Liver (tissue), 8 donors: ENCODE measurements at regions not wholly inside any gene's neighbourhood (a gene's known extent, or its start where the extent isn't known, plus 50 kb on each side); places are given as distances from the start of the nearest gene placed in this dataset.

Source experiments
- DNase-seq: peaks from one replicate; pipeline ENCODE4 v3.0.0-alpha.2; 2017; ENCODE audit warnings: low spot score
- H3K27ac ChIP-seq, 2 donors: one replicate each; pipeline ENCODE4 v1.7.0; 2013; ENCODE audit warnings: inconsistent platforms in 2 of 2, low read length in 2 of 2, control low read depth in 1 of 2, low read depth in 1 of 2, mild to moderate bottlenecking in 1 of 2
- H3K27me3 ChIP-seq, 4 donors: one replicate each; pipeline versions ENCODE4 v1.6.1 to v1.7.0; 2013; ENCODE audit warnings: low read length in 3 of 4, inconsistent platforms in 1 of 4, mild to moderate bottlenecking in 1 of 4, moderate library complexity in 1 of 4; ENCODE audit not compliant: control insufficient read depth in 4 of 4, insufficient read depth in 4 of 4
- H3K36me3 ChIP-seq, 4 donors: one replicate each; pipeline versions ENCODE4 v1.6.1 to v1.7.0; 2013; ENCODE audit warnings: low read length in 3 of 4, mild to moderate bottlenecking in 3 of 4, low read depth in 1 of 4, moderate library complexity in 1 of 4; ENCODE audit not compliant: control insufficient read depth in 4 of 4, insufficient read depth in 3 of 4
- H3K4me1 ChIP-seq, 4 donors: one replicate each; pipeline versions ENCODE4 v1.6.1 to v1.7.0; 2013; ENCODE audit warnings: low read length in 3 of 4, mild to moderate bottlenecking in 3 of 4, moderate library complexity in 1 of 4; ENCODE audit not compliant: control insufficient read depth in 4 of 4, insufficient read depth in 4 of 4
- H3K4me3 ChIP-seq, 3 donors: one replicate each; pipeline versions ENCODE4 v1.6.1 to v1.7.0; 2013; ENCODE audit warnings: low read length in 3 of 3, control low read depth in 1 of 3, low read depth in 1 of 3, mild to moderate bottlenecking in 1 of 3
- H3K9ac ChIP-seq, 2 donors: one replicate each; pipeline ENCODE4 v1.7.0; 2013; ENCODE audit warnings: low read length in 2 of 2, mild to moderate bottlenecking in 2 of 2, moderate library complexity in 2 of 2, control low read depth in 1 of 2, low read depth in 1 of 2
- H3K9me3 ChIP-seq, 4 donors: one replicate each; pipeline versions ENCODE4 v1.6.1 to v1.7.0; 2013; ENCODE audit warnings: low read length in 3 of 4; ENCODE audit not compliant: control insufficient read depth in 4 of 4
- ATF3 ChIP-seq: IDR thresholded peaks from 2 replicates; pipeline ENCODE4 v1.6.1; 2016; ENCODE audit warnings: antibody characterized with exemption
- CTCF ChIP-seq: fragments of 150-350 bp; IDR thresholded peaks from 2 replicates; pipeline ENCODE4 v1.5.1; 2017; ENCODE audit warnings: improper control_type of control experiment, low read depth, low read length; ENCODE audit not compliant: missing input control
- EGR1 ChIP-seq, 2 donors: IDR thresholded peaks; 2 replicates each; pipeline ENCODE4 v1.6.1; 2016 to 2018; ENCODE audit warnings: antibody characterized with exemption in 2 of 2, low read depth in 2 of 2
- FOXA1 ChIP-seq: IDR thresholded peaks from 2 replicates; pipeline ENCODE4 v1.6.1; 2016; ENCODE audit warnings: antibody characterized with exemption
- FOXA2 ChIP-seq: IDR thresholded peaks from 2 replicates; pipeline ENCODE4 v1.6.1; 2016; ENCODE audit warnings: antibody characterized with exemption
- GABPA ChIP-seq, 2 donors: IDR thresholded peaks in 1 of 2; conservative IDR thresholded peaks in 1 of 2; 2 replicates each; pipeline ENCODE4 v1.6.1; 2016; ENCODE audit warnings: antibody characterized with exemption in 2 of 2, mild to moderate bottlenecking in 1 of 2, moderate library complexity in 1 of 2
- HNF4A ChIP-seq, 2 donors: conservative IDR thresholded peaks; 2 replicates each; pipeline ENCODE4 v1.6.1; 2016; ENCODE audit warnings: antibody characterized with exemption in 2 of 2, mild to moderate bottlenecking in 2 of 2
- HNF4G ChIP-seq: IDR thresholded peaks from 2 replicates; pipeline ENCODE4 v1.6.1; 2016; ENCODE audit warnings: antibody characterized with exemption
- JUND ChIP-seq, 2 donors: IDR thresholded peaks; 2 replicates each; pipeline ENCODE4 v1.6.1; 2016; ENCODE audit warnings: antibody characterized with exemption in 2 of 2
- NR2F2 ChIP-seq: IDR thresholded peaks from 2 replicates; pipeline ENCODE4 v1.6.1; 2016; ENCODE audit warnings: antibody characterized with exemption
- RAD21 ChIP-seq, 2 donors: IDR thresholded peaks; 2 replicates each; pipeline ENCODE4 v1.6.1; 2016; ENCODE audit warnings: antibody characterized with exemption in 2 of 2, mild to moderate bottlenecking in 2 of 2
- RXRA ChIP-seq, 2 donors: IDR thresholded peaks; 2 replicates each; pipeline ENCODE4 v1.6.1; 2017 to 2018; ENCODE audit warnings: antibody characterized with exemption in 2 of 2, mild to moderate bottlenecking in 1 of 2
- SP1 ChIP-seq: IDR thresholded peaks from 2 replicates; pipeline ENCODE4 v1.6.1; 2018; ENCODE audit warnings: antibody characterized with exemption, mild to moderate bottlenecking
- YY1 ChIP-seq: IDR thresholded peaks from 2 replicates; pipeline ENCODE4 v1.6.1; 2016; ENCODE audit warnings: antibody characterized with exemption, mild to moderate bottlenecking
- ZBTB33 ChIP-seq: IDR thresholded peaks from 2 replicates; pipeline ENCODE4 v1.6.1; 2016; ENCODE audit warnings: antibody characterized with exemption
- WGBS: extraction: QIAGEN DNeasy Blood & Tissue Kit; methylation state at CpG from one replicate; pipeline ENCODE4 v1.1.7; 2013; 5-methylcytosine and 5-hydroxymethylcytosine counted together
- TF ChIP-seq, protein P1 (sequence below): IDR thresholded peaks from 2 replicates; pipeline ENCODE4 v1.6.1; 2016; ENCODE audit warnings: antibody characterized with exemption
- donor health status: healthy.
- donor health status: healthy.
- donor health status: healthy.
- donor health status: healthy.
- donor health status: healthy.

DNA sequence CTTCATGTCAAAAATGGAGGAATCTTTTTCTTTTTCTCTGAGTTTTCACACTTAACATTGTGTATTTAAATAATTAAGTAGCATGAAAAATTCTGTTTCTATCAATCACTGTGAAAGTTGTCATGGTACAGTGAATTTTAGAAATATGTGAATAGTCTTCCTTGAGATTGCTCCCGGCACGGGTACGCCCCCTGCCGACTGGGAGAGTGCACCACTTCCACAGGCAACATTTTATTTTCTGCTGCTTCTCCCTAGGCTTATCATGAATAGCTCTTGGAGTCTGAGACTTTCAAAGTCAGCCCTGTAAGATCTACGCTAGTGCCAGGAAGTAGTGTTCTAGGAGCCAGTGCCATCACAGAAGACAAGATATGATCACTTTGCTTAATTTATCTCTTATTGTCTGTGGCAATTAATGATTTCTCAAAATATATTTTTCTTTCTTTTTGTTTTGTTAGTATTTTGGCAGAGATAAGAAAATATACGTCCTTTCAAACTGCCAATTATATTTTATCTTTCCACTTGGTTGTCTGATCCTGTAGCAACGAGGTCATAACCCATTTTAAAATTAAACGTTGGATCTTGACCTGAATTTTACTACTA, 763.8 kb upstream of the AADAT start (continued):
- TF ChIP-seq ZBTB33: no peak
- no peak for TF ChIP-seq SP1

DNA sequence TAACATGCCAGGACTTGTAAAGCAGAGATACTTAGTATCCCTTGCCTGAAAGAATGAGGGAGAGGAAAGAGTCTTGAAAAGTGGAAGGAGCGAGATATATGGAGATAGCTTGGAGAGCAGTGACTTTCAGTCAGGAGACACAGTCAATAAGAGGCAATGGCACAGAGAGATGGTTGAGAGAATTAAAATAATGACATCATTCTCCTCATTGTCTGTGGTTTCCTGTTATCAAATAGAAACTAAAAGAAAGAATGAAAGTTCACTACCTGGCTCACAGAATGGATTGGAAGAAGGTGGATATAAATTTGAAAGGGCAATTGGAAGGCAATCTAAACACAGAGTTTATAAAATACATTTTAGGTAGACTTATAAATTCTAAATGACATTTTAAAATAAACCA, 760.2 kb upstream of the AADAT start:
- DNase-seq: no peak
- no peak overlapping the region for H3K9ac ChIP-seq
- no peak overlapping the region for H3K27ac ChIP-seq
- H3K36me3 ChIP-seq: no peaks in the 10 kb centered on the region
- WGBS: 91% methylated on average over 1 of the region's 1 CpG
- no peaks in the 10 kb centered on the region for H3K4me1 ChIP-seq
- no peak overlapping the region for H3K4me3 ChIP-seq
- no peaks in the 10 kb centered on the region for H3K9me3 ChIP-seq
- no peaks in the 10 kb centered on the region for H3K27me3 ChIP-seq
- TF ChIP-seq GABPA (IDR thresholded peaks at IDR 0.05 in 1 of 2, conservative IDR thresholded peaks at IDR 0.05 in 1 of 2): no peak
- TF ChIP-seq RXRA (IDR thresholded peaks at IDR 0.05): no peak
- TF ChIP-seq YY1: no peak
- TF ChIP-seq, protein P1, sequence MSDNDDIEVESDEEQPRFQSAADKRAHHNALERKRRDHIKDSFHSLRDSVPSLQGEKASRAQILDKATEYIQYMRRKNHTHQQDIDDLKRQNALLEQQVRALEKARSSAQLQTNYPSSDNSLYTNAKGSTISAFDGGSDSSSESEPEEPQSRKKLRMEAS: no peak
- TF ChIP-seq CTCF: no peak
- no peak for TF ChIP-seq RAD21 (IDR thresholded peaks at IDR 0.05)
- TF ChIP-seq FOXA1: no peak
- TF ChIP-seq HNF4G: no peak
- no peak for TF ChIP-seq JUND (IDR thresholded peaks at IDR 0.05)
- no peak for TF ChIP-seq NR2F2

DNA sequence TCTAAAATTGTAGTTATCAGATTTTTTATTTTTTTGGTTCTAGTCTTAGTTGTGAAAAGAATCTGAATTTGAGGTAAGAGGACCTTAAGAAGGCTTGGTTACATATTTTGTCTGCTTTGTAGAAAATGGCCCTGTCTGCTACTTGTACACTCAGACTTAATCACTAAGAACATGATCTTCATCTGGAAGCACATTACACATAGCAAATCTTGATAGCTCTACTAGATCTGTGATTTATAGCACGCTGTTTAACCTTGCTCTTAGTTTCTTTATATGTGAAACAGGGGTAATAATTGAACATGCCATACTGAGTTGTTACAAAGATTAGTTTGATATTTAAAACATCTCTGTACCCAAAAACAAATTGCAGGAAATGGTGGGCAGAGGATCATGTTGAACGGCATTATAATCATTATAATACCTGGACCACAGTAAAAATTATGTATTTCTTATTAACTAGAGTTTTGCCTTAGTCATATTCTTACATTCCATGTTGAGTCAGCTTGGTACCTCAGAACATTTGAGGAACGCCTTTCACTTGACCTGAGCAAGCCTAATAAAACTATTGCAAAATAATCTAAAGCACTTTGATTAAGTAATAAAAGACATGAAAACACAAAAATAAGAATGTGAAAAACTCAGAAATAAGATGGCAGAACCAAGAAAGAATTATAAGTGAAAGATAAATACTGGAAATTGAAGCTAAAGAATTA, 738.0 kb upstream of the AADAT start:
- H3K4me3 ChIP-seq: no peak overlapping the region
- H3K4me1 ChIP-seq: no peaks in the 10 kb centered on the region
- H3K9me3 ChIP-seq: no peaks in the 10 kb centered on the region
- H3K27ac ChIP-seq: no peak overlapping the region
- H3K9ac ChIP-seq: no peak overlapping the region
- no peak for DNase-seq
- no peaks in the 10 kb centered on the region for H3K36me3 ChIP-seq
- no peaks in the 10 kb centered on the region for H3K27me3 ChIP-seq
- 86% methylated on average over 3 of the region's 3 CpGs for WGBS
- TF ChIP-seq HNF4A (conservative IDR thresholded peaks at IDR 0.05) (no peak), RXRA (IDR thresholded peaks at IDR 0.05) (no peak), YY1 (no peak), HNF4G (no peak), EGR1 (IDR thresholded peaks at IDR 0.05; ENCODE audit: low read depth in 2 of 2) (no peak), NR2F2 (no peak), ZBTB33 (no peak), GABPA (IDR thresholded peaks at IDR 0.05 in 1 of 2, conservative IDR thresholded peaks at IDR 0.05 in 1 of 2) (no peak), FOXA2 (no peak), ATF3 (no peak), CTCF (no peak)
- TF ChIP-seq, protein P1: no peak
